HepG2 (cell line): ENCODE measurements at regions not wholly inside any gene's neighbourhood (a gene's known extent, or its start where the extent isn't known, plus 50 kb on each side); places are given as distances from the start of the nearest gene placed in this dataset.

Experiments used
- AHDC1 ChIP-seq: sonication (generic); formaldehyde crosslinking; IDR thresholded peaks from 2 replicates; pipeline ENCODE4 v1.5.1; 2020; ENCODE audit warnings: mild to moderate bottlenecking, missing genetic modification reagents, borderline replicate concordance
- DDIT3 ChIP-seq: sonication (generic); formaldehyde crosslinking; IDR thresholded peaks from 2 replicates; pipeline ENCODE4 v1.4.0; 2020; ENCODE audit warnings: mild to moderate bottlenecking, missing genetic modification reagents
- HHEX ChIP-seq: IDR thresholded peaks from 2 replicates; pipeline ENCODE4 v1.6.1; 2016; ENCODE audit warnings: control low read depth
- IRF9 ChIP-seq: sonication (generic); formaldehyde crosslinking; IDR thresholded peaks from 2 replicates; pipeline ENCODE4 v1.8.0; 2022; ENCODE audit warnings: missing genetic modification reagents, mild to moderate bottlenecking, borderline replicate concordance
- MAFK ChIP-seq, 2 experiments: IDR thresholded peaks in 1 of 2; conservative IDR thresholded peaks in 1 of 2; 2 replicates each; pipeline ENCODE4 v1.6.1; 2011; ENCODE audit warnings: improper control_type of control experiment in 2 of 2, low read length in 2 of 2
- NR1H2 ChIP-seq: sonication (generic); formaldehyde crosslinking; IDR thresholded peaks from 2 replicates; pipeline ENCODE4 v1.8.1; 2022; ENCODE audit warnings: low read depth, missing genetic modification reagents, borderline replicate concordance
- RAD21 ChIP-seq: fragments of 450-650 bp; formaldehyde crosslinking; IDR thresholded peaks from 2 replicates; pipeline ENCODE4 v1.5.0; 2020; ENCODE audit warnings: mild to moderate bottlenecking
- RAD51 ChIP-seq: fragments of 450-650 bp; IDR thresholded peaks from 2 replicates; pipeline ENCODE4 v1.6.1; 2016; ENCODE audit warnings: borderline replicate concordance
- RERE ChIP-seq: IDR thresholded peaks from 2 replicates; pipeline ENCODE4 v1.6.1; 2016; ENCODE audit warnings: low read depth, missing genetic modification reagents, missing compliant biosample characterization
- SIX1 ChIP-seq: sonication (generic); formaldehyde crosslinking; IDR thresholded peaks from 2 replicates; pipeline ENCODE4 v1.4.0; 2020; ENCODE audit warnings: missing genetic modification reagents, borderline replicate concordance
- SOX6 ChIP-seq, 2 experiments: fragments of 450-650 bp in 1 of 2; sonication (generic) in 1 of 2; formaldehyde crosslinking in 1 of 2; IDR thresholded peaks; 2 replicates each; pipeline versions ENCODE4 v1.4.0 to v1.6.1; 2017 to 2020; ENCODE audit warnings: antibody characterized with exemption in 1 of 2, mild to moderate bottlenecking in 1 of 2, missing genetic modification reagents in 1 of 2
- ZNF296 ChIP-seq: sonication (generic); formaldehyde crosslinking; conservative IDR thresholded peaks from 2 replicates; pipeline ENCODE4 v1.5.0; 2020; ENCODE audit warnings: mild to moderate bottlenecking, missing genetic modification reagents
- ZNF549 ChIP-seq: sonication (generic); formaldehyde crosslinking; IDR thresholded peaks from 2 replicates; pipeline ENCODE4 v1.5.0; 2020; ENCODE audit warnings: missing genetic modification reagents
- ZNF710 ChIP-seq: sonication (generic); formaldehyde crosslinking; IDR thresholded peaks from 2 replicates; pipeline ENCODE4 v1.5.0; 2020; ENCODE audit warnings: mild to moderate bottlenecking, missing genetic modification reagents, borderline replicate concordance

GRCh38 chr5:29758986-29759421 is 1434.5 kb upstream of the CDH6 start (continued):
- TF ChIP-seq SIX1 (CRISPR knock-in tag) (peak; percentile 63; the same call in 1 of the 2 replicates), HHEX (peak; percentile 31; the same call in 1 of the 2 replicates), RAD21 (CRISPR knock-in tag) (0 out of 2 replicates have a peak, but pooled peaks have one; percentile 13), SOX6 (IDR thresholded peaks at IDR 0.05) (no peak), SOX6 (CRISPR knock-in tag; IDR thresholded peaks at IDR 0.05) (peak; percentile 85), AHDC1 (CRISPR knock-in tag) (peak; percentile 97), DDIT3 (no peak), ZNF710 (peak; percentile 52; the same call in 1 of the 2 replicates), RAD51 (no peak), IRF9 (no peak), RERE (peak; percentile 43; the same call in 1 of the 2 replicates), NR1H2 (no peak), ZNF296 (no peak), ZNF549 (CRISPR knock-in tag) (no peak), MAFK (conservative IDR thresholded peaks at IDR 0.05 in 1 of 2, IDR thresholded peaks at IDR 0.05 in 1 of 2; ENCODE audit: low read length in 2 of 2) (peak; percentile 97 to 98)
